ENCODE measurements at regions not wholly inside any gene's neighbourhood (a gene's known extent, or its start where the extent isn't known, plus 50 kb on each side); places are given as distances from the start of the nearest gene placed in this dataset.

GRCh38 chr7:12749069-12749468 is 61.6 kb downstream of the ARL4A start:
- TF ChIP-seq CTCF (IDR thresholded peaks at IDR 0.05; ENCODE audit: low read depth, low read length) (no peak), EZH2phosphoT487 (IDR thresholded peaks at IDR 0.05; ENCODE audit: low read depth) (no peak)

All from OCI-LY3 (cell line).